ES-I3 (cell line): ENCODE measurements at regions not wholly inside any gene's neighbourhood (a gene's known extent, or its start where the extent isn't known, plus 50 kb on each side); places are given as distances from the start of the nearest gene placed in this dataset.

Experiments
- H3K36me3 ChIP-seq: 2 replicates; pipeline ENCODE4 v1.6.1; 2013; ENCODE audit warnings: mild to moderate bottlenecking, low read length, control low read depth, moderate library complexity; ENCODE audit not compliant: insufficient read depth
- H3K4me1 ChIP-seq: 2 replicates; pipeline ENCODE4 v1.6.1; 2013; ENCODE audit warnings: mild to moderate bottlenecking, control low read depth, low read length; ENCODE audit not compliant: insufficient read depth
- H3K9ac ChIP-seq: 2 replicates; pipeline ENCODE4 v1.6.1; 2013; ENCODE audit warnings: low read depth, mild to moderate bottlenecking, low read length, moderate library complexity
- H3K9me3 ChIP-seq: 2 replicates; pipeline ENCODE4 v1.6.1; 2013; ENCODE audit warnings: mild to moderate bottlenecking, low read length, moderate library complexity; ENCODE audit not compliant: control insufficient read depth, insufficient read depth

DNA sequence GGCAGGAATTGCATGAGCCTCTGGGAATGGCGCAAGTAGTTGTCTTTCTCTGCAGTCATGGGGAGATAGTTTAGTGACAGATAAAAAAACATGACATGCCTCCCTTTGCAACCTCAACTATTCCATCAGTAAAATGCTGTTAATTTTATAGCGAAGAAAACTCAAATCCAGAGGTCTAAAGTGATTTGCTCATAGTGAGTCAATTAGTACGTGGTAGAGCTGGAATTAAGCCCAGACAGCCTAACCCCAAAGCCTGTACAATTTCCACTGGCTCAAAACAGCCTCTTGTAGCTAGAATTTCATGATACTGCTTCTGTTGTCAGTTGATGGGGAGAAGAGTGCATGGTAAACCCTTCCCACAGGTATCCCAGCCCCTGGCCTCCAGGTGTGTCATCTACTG is 81.3 kb upstream of the TRPC5 start:
- no peaks in the 10 kb centered on the region for H3K9me3 ChIP-seq
- peaks cover 38% of the 10 kb centered on the region for H3K4me1 ChIP-seq
- H3K36me3 ChIP-seq = no peaks in the 10 kb centered on the region
- H3K9ac ChIP-seq = no peak overlapping the region

DNA sequence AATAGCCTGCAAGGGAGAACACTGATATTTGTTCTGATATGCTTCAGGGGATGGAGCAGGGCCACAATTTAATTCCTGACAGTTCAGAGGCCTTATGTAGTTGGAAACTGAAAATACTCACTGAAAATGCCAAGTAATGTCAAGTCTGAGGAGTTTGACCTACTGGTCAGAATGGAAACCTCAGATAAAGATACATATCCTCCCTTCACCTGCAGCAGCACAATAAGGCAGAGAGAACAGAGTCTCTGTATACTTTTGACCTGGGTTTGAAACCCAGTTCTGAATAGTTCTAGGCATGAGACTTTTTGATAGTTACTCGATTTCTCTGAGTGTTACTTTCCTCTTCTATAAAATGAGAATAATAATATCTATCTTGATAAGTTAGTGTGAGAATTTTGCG is 65.8 kb upstream of the TRPC5 start:
- Histone ChIP-seq H3K9ac (no peak overlapping the region), H3K36me3 (no peaks in the 10 kb centered on the region), H3K4me1 (peaks cover 8% of the 10 kb centered on the region; the same call in 1 of the 2 replicates), H3K9me3 (no peaks in the 10 kb centered on the region)

DNA sequence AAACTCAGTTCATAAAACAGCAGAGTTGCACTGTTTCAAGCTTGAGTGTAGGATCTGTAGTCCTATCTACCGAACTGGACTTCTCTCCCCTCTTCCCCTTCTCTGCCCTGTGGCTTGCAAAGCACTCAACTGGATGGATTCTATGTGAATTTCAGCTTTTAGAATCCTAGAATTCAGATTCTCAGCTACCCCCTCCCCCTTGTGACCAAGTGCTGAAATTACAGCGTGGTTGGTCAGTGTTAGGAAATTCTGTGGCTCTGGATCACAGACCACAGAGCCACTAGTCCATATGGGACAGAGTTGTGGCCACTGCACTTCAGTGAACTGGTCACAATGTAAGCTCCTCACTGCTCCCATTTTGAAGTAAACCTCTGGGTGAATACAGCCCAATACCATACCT is 64.6 kb upstream of the TRPC5 start:
- Histone ChIP-seq H3K36me3 (no peaks in the 10 kb centered on the region), H3K9me3 (no peaks in the 10 kb centered on the region), H3K9ac (no peak overlapping the region), H3K4me1 (peaks cover 8% of the 10 kb centered on the region; the same call in 1 of the 2 replicates)

DNA sequence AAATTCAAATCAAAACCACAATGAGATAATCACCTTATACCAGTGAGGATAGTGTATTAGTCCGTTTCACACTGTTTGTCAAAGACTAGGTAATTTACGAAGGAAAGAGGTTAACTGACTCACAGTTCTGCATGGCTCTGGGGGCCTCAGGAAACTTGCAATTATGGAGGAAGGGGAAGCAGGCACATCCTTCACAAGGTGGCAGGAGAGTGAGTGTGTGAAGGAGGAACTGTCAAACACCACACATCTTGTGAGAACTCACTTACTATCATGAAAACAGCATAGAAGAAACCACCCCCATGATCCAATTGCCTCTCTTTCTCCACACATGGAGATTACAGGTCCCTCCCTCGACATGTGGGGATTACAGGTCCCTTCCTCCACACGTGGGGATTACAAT is 54.7 kb upstream of the TRPC5 start:
- Histone ChIP-seq H3K4me1 (no peaks in the 10 kb centered on the region), H3K36me3 (no peaks in the 10 kb centered on the region), H3K9me3 (no peaks in the 10 kb centered on the region; the same call in 1 of the 2 replicates), H3K9ac (no peak overlapping the region)
